ENCODE measurements at regions not wholly inside any gene's neighbourhood (a gene's known extent, or its start where the extent isn't known, plus 50 kb on each side); places are given as distances from the start of the nearest gene placed in this dataset.

- H3K4me3 ChIP-seq: no peak overlapping the region
Measured at GRCh38 chr17:79463421-79464317, 147.2 kb downstream of the RBFOX3 start.

GRCh38 chr17:79461041-79461440, 149.8 kb downstream of the RBFOX3 start:
- no peaks in the 10 kb centered on the region for H3K4me1 ChIP-seq
- intact Hi-C loops (cut with DNase I; ENCODE audit: low total_unique reads): no loop called here
- H3K27ac ChIP-seq: no peak overlapping the region
- DNase-seq: no peak
- no peaks in the 10 kb centered on the region for H3K36me3 ChIP-seq
- TF ChIP-seq CTCF (IDR thresholded peaks at IDR 0.05) (no peak), POLR2A (IDR thresholded peaks at IDR 0.05) (no peak)
- no peak overlapping the region for H3K4me3 ChIP-seq
- H3K9me3 ChIP-seq: no peaks in the 10 kb centered on the region
- H3K27me3 ChIP-seq: no peaks in the 10 kb centered on the region

More at GRCh38 chr17:79463421-79464317, 147.2 kb downstream of the RBFOX3 start:
- no peaks in the 10 kb centered on the region for H3K27me3 ChIP-seq
- intact Hi-C loops (cut with DNase I; ENCODE audit: low total_unique reads): no loop called here
- no peaks in the 10 kb centered on the region for H3K9me3 ChIP-seq
- no peaks in the 10 kb centered on the region for H3K4me1 ChIP-seq
- no peaks in the 10 kb centered on the region for H3K36me3 ChIP-seq
- DNase-seq: no peak
- no peak overlapping the region for H3K27ac ChIP-seq
- TF ChIP-seq CTCF (IDR thresholded peaks at IDR 0.05): no peak
- no peak for TF ChIP-seq POLR2A (IDR thresholded peaks at IDR 0.05)

GRCh38 chr17:79459846-79460245, 151.0 kb downstream of the RBFOX3 start:
- no peaks in the 10 kb centered on the region for H3K27me3 ChIP-seq
- H3K27ac ChIP-seq: no peak overlapping the region
- H3K9me3 ChIP-seq: no peaks in the 10 kb centered on the region
- H3K36me3 ChIP-seq: no peaks in the 10 kb centered on the region
- H3K4me1 ChIP-seq: no peaks in the 10 kb centered on the region
- no peak overlapping the region for H3K4me3 ChIP-seq
- no peak for DNase-seq
- intact Hi-C loops (cut with DNase I; ENCODE audit: low total_unique reads): no loop called here
- TF ChIP-seq CTCF (IDR thresholded peaks at IDR 0.05) (no peak), POLR2A (IDR thresholded peaks at IDR 0.05) (no peak)

GRCh38 chr17:79459003-79459655, 151.7 kb downstream of the RBFOX3 start:
- no peaks in the 10 kb centered on the region for H3K9me3 ChIP-seq
- no peaks in the 10 kb centered on the region for H3K36me3 ChIP-seq
- H3K27me3 ChIP-seq: no peaks in the 10 kb centered on the region
- no peak overlapping the region for H3K4me3 ChIP-seq
- intact Hi-C loops (cut with DNase I; ENCODE audit: low total_unique reads): no loop called here
- no peaks in the 10 kb centered on the region for H3K4me1 ChIP-seq
- no peak for DNase-seq
- H3K27ac ChIP-seq: no peak overlapping the region
- TF ChIP-seq POLR2A (IDR thresholded peaks at IDR 0.05) (no peak), CTCF (IDR thresholded peaks at IDR 0.05) (no peak)

GRCh38 chr17:79458356-79458755, 152.5 kb downstream of the RBFOX3 start:
- no peaks in the 10 kb centered on the region for H3K36me3 ChIP-seq
- no peaks in the 10 kb centered on the region for H3K27me3 ChIP-seq
- H3K4me3 ChIP-seq: no peak overlapping the region
- no peak for DNase-seq
- TF ChIP-seq POLR2A (IDR thresholded peaks at IDR 0.05) (no peak), CTCF (IDR thresholded peaks at IDR 0.05) (no peak)
- no peaks in the 10 kb centered on the region for H3K9me3 ChIP-seq
- no peak overlapping the region for H3K27ac ChIP-seq
- no peaks in the 10 kb centered on the region for H3K4me1 ChIP-seq
- intact Hi-C loops (cut with DNase I; ENCODE audit: low total_unique reads): no loop called here

Data from uterus (tissue), 3 donors.